K562 (cell line): ENCODE measurements at regions not wholly inside any gene's neighbourhood (a gene's known extent, or its start where the extent isn't known, plus 50 kb on each side); places are given as distances from the start of the nearest gene placed in this dataset.

ENCODE experiments used
- ATAC-seq: fragments of 200-7000 bp; cut with Tn5 transposase; 3 replicates; pipeline ENCODE4 v1.9.1; 2020; ENCODE audit warnings: moderate library complexity
- BruUV-seq: library from RNA; stranded (reverse); fragments of 400-500 nt; replicated peaks from 2 replicates; lab custom pipeline; 2021; lab: Mats Ljungman, UMichigan
- CTCF ChIA-PET: fragments of 300-600 bp; formaldehyde crosslinking; extraction: SDS; loops from one replicate; lab custom pipeline; 2021; ENCODE audit warnings: low intra/inter-chr PET ratio; lab: Yijun Ruan, JAX
- POLR2A ChIA-PET: fragments of 300-600, 350-650 bp; sonication (Branson Sonifier 250); formaldehyde crosslinking; extraction: SDS; loops from one replicate; lab custom pipeline; 2021; ENCODE audit warnings: antibody characterized with exemption, inconsistent platforms; lab: Yijun Ruan, JAX
- DNase-seq, 4 experiments: peaks; one replicate each; pipeline versions ENCODE4 v3.0.0 to v3.0.0-alpha.2; 2011 to 2018; ENCODE audit warnings: low spot score in 3 of 4, mixed read lengths in 3 of 4; ENCODE audit errors: extremely low read depth in 1 of 4
- FAIRE-seq: peaks from 2 replicates; lab custom pipeline; 2011; peaks lifted over from hg19 to GRCh38; lab: Jason Lieb, UNC
- H2AFZ ChIP-seq: 2 replicates; pipeline ENCODE4 v1.6.0; 2011; ENCODE audit warnings: low read depth, low read length, control low read depth, inconsistent platforms
- H3K27ac ChIP-seq: fragments of 200-600 bp; 3 replicates; pipeline ENCODE4 v1.8.0; 2011; ENCODE audit warnings: low read depth, mild to moderate bottlenecking, control low read depth, inconsistent platforms, low read length, moderate library complexity, mixed read lengths; ENCODE audit errors: extremely low read depth
- H3K27me3 ChIP-seq, 2 experiments: fragments of 300-600 bp in 1 of 2; 2 replicates in 1 of 2; 3 replicates in 1 of 2; pipeline versions ENCODE4 v1.6.0 to v1.8.0; 2011; ENCODE audit warnings: inconsistent platforms in 2 of 2, low read length in 2 of 2, mild to moderate bottlenecking in 1 of 2, mixed read lengths in 1 of 2, moderate library complexity in 1 of 2; ENCODE audit not compliant: control insufficient read depth in 2 of 2, insufficient read depth in 2 of 2
- H3K36me3 ChIP-seq: fragments of 300-600 bp; 3 replicates; pipeline ENCODE4 v1.8.0; 2011; ENCODE audit warnings: mild to moderate bottlenecking, low read length, inconsistent platforms; ENCODE audit not compliant: control insufficient read depth, insufficient read depth
- H3K4me1 ChIP-seq, 2 experiments: fragments of 200-600 bp in 1 of 2; replicated peaks in 1 of 2; 2 replicates in 1 of 2; 3 replicates in 1 of 2; pipeline versions ENCODE4 v1.5.1 to v1.8.0; 2011; ENCODE audit warnings: inconsistent platforms in 2 of 2, low read length in 2 of 2, mild to moderate bottlenecking in 1 of 2, mixed read lengths in 1 of 2, moderate library complexity in 1 of 2; ENCODE audit not compliant: control insufficient read depth in 2 of 2, insufficient read depth in 2 of 2
- H3K4me2 ChIP-seq: 2 replicates; pipeline ENCODE4 v1.6.1; 2011; ENCODE audit warnings: low read length, control low read depth, inconsistent platforms, mixed read lengths; ENCODE audit not compliant: insufficient read depth
- H3K4me3 ChIP-seq: fragments of 200-600 bp; sonication (generic), shearing (Covaris generic); 2 replicates; pipeline ENCODE4 v1.5.1; 2016; ENCODE audit warnings: control low read depth, inconsistent platforms
- H3K79me2 ChIP-seq: fragments of 200-600 bp; 3 replicates; pipeline ENCODE4 v1.8.0; 2011; ENCODE audit warnings: low read length, inconsistent platforms; ENCODE audit not compliant: control insufficient read depth, insufficient read depth
- H3K9ac ChIP-seq, 2 experiments: 2 replicates each; pipeline versions ENCODE4 v1.6.0 to v1.6.1; 2011; ENCODE audit warnings: low read depth in 2 of 2, low read length in 2 of 2, control low read depth in 1 of 2, inconsistent platforms in 1 of 2, mild to moderate bottlenecking in 1 of 2, mixed read lengths in 1 of 2; ENCODE audit not compliant: insufficient read depth in 1 of 2
- H3K9me1 ChIP-seq: one replicate; pipeline ENCODE4 v1.6.0; 2011; ENCODE audit warnings: inconsistent platforms, mild to moderate bottlenecking, low read length, moderate library complexity; ENCODE audit not compliant: control insufficient read depth, insufficient read depth
- H3K9me3 ChIP-seq: replicated peaks from 2 replicates; pipeline ENCODE4 v1.5.1; 2011; ENCODE audit warnings: low read depth, low read length, inconsistent platforms; ENCODE audit not compliant: control insufficient read depth, insufficient read depth
- H4K20me1 ChIP-seq: replicated peaks from 2 replicates; pipeline ENCODE4 v1.6.1; 2011; ENCODE audit warnings: low read length, inconsistent platforms, mixed read lengths; ENCODE audit not compliant: control insufficient read depth, insufficient read depth
- ASH1L ChIP-seq: fragments of 450-650 bp; IDR thresholded peaks from 2 replicates; pipeline ENCODE4 v1.6.1; 2018; ENCODE audit warnings: borderline replicate concordance, mild to moderate bottlenecking, low read depth; ENCODE audit not compliant: partially characterized antibody
- HMGN3 ChIP-seq: IDR thresholded peaks from 2 replicates; pipeline ENCODE4 v1.6.1; 2011; ENCODE audit warnings: borderline replicate concordance, low read depth, mild to moderate bottlenecking, mixed read lengths, low read length; ENCODE audit not compliant: insufficient read length; ENCODE audit errors: extremely low read depth
- JUNB ChIP-seq: fragments of 450-650 bp; formaldehyde crosslinking; conservative IDR thresholded peaks from 2 replicates; pipeline ENCODE4 v1.4.0; 2020; ENCODE audit warnings: mild to moderate bottlenecking
- KAT7 ChIP-seq: sonication (generic); formaldehyde crosslinking; IDR thresholded peaks from 2 replicates; pipeline ENCODE4 v1.8.0; 2022; ENCODE audit warnings: missing genetic modification reagents, mild to moderate bottlenecking, borderline replicate concordance
- PHB2 ChIP-seq: fragments of 450-650 bp; IDR thresholded peaks from 2 replicates; pipeline ENCODE4 v1.6.1; 2017; ENCODE audit warnings: low read depth
- POLR2B ChIP-seq: fragments of 450-650 bp; IDR thresholded peaks from 2 replicates; pipeline ENCODE4 v1.6.1; 2018; ENCODE audit warnings: low read depth; ENCODE audit not compliant: partially characterized antibody
- SETDB1 ChIP-seq: IDR thresholded peaks from one replicate; pipeline ENCODE4 v1.6.1; 2012; ENCODE audit warnings: low read length, control low read depth, inconsistent platforms
- SIRT6 ChIP-seq: IDR thresholded peaks from one replicate; pipeline ENCODE4 v1.6.1; 2012; ENCODE audit warnings: low read depth, mild to moderate bottlenecking, control low read depth, inconsistent platforms, low read length, moderate library complexity
- TCF7 ChIP-seq: sonication (generic); IDR thresholded peaks from 2 replicates; pipeline ENCODE4 v1.6.1; 2016; ENCODE audit warnings: antibody characterized with exemption, borderline replicate concordance
- TGIF2 ChIP-seq: sonication (generic); formaldehyde crosslinking; IDR thresholded peaks from 2 replicates; pipeline ENCODE4 v1.8.1; 2022; ENCODE audit warnings: mild to moderate bottlenecking, missing genetic modification reagents, moderate library complexity
- ZC3H4 ChIP-seq: sonication (generic); formaldehyde crosslinking; IDR thresholded peaks from 2 replicates; pipeline ENCODE4 v1.9.0; 2021; ENCODE audit warnings: missing genetic modification reagents, borderline replicate concordance
- ZNF23 ChIP-seq: fragments of 250-450 bp; sonication (Bioruptor Pico); IDR thresholded peaks from 2 replicates; pipeline ENCODE4 v1.4.0; 2020; ENCODE audit warnings: mild to moderate bottlenecking
- ZNF436 ChIP-seq: fragments of 250-450, 450-650 bp; sonication (Bioruptor Pico); formaldehyde crosslinking; IDR thresholded peaks from 2 replicates; pipeline ENCODE4 v1.7.0; 2020; ENCODE audit warnings: mild to moderate bottlenecking
- WGBS: fragments of 100-300 bp; shearing (Covaris generic); methylation state at CpG from one replicate; pipeline ENCODE4 v1.1.6; 2016; ENCODE audit warnings: low coverage, mixed read lengths; ENCODE audit not compliant: insufficient coverage; ENCODE audit errors: missing lambda C conversion rate; 5-methylcytosine and 5-hydroxymethylcytosine counted together
- in situ Hi-C: fragments of 300-500 bp; cut with MboI; formaldehyde crosslinking; loops from 4 replicates; pipeline ENCODE4 v1.15.0; 2018; ENCODE audit warnings: inconsistent platforms, mixed read lengths
- intact Hi-C: fragments of 100-400 bp; cut with micrococcal nuclease; formaldehyde crosslinking; loops from 2 replicates; pipeline ENCODE4 v1.14.2; 2022

DNA sequence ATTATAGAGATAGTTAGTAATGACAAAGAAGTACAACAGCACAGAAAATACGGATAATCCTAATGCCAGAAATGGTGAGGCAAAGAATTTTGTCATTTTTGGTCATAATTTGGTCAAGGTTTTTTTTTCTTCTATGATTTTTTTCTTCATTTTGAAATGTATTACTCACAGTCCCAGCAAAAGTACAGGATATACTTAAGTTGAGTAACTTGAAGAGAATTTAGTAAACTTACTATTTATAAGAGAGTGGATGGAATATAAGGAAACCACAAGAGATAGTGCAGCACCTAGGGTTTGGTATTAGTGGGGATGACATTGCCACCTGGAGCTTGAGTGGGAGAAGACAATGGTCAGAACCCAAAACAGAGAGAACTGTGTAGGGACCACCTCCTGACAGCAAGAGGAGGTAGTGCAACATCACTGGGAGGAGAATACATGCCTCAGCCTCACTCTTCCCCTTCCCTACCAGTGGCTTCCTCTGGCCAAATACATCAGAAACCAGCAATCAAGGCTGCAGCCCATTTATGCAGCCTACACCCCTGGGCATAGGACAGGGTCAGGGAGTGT is 434.5 kb upstream of the TRPC7 start:
- H3K79me2 ChIP-seq: no peaks in the 10 kb centered on the region
- no peaks in the 10 kb centered on the region for H3K4me1 ChIP-seq
- intact Hi-C loops (no loop called here), in situ Hi-C loops (no loop called here)
- no peak overlapping the region for H3K9ac ChIP-seq
- no peak overlapping the region for H3K4me2 ChIP-seq
- H3K36me3 ChIP-seq: no peaks in the 10 kb centered on the region
- no peak overlapping the region for H3K4me3 ChIP-seq
- no peak for ATAC-seq
- H3K27ac ChIP-seq: no peak overlapping the region
- no peaks in the 10 kb centered on the region for H3K9me1 ChIP-seq
- DNase-seq: no peak
- no peak for TF ChIP-seq SETDB1
- no peak for TF ChIP-seq TCF7
- TF ChIP-seq ASH1L: no peak
- TF ChIP-seq POLR2B: no peak
- no peak for TF ChIP-seq TGIF2 (CRISPR knock-in tag)
- no peak for TF ChIP-seq PHB2
- no peak for TF ChIP-seq SIRT6
- no peak for TF ChIP-seq ZNF23 (CRISPR knock-in tag)
- no peak for TF ChIP-seq KAT7 (CRISPR knock-in tag)
- no peak for TF ChIP-seq ZC3H4 (CRISPR knock-in tag)
- no peak for TF ChIP-seq HMGN3
- TF ChIP-seq ZNF436 (CRISPR knock-in tag): no peak
- no peak for TF ChIP-seq JUNB (CRISPR knock-in tag)
- no peak for FAIRE-seq
- H3K27me3 ChIP-seq: no peaks in the 10 kb centered on the region
- WGBS: 0% methylated on average over 1 of the region's 1 CpG
- ChIA-PET POLR2A (no interaction called here), CTCF (no interaction called here)
- H4K20me1 ChIP-seq: no peaks in the 10 kb centered on the region
- no peak overlapping the region for H2AFZ ChIP-seq
- no TSS peak for BruUV-seq
- no peaks in the 10 kb centered on the region for H3K9me3 ChIP-seq
